Hepatocyte (in vitro differentiated cells): ENCODE measurements at regions not wholly inside any gene's neighbourhood (a gene's known extent, or its start where the extent isn't known, plus 50 kb on each side); places are given as distances from the start of the nearest gene placed in this dataset.

Experiments
- CTCF ChIP-seq: fragments of 200-600 bp; sonication (generic); IDR thresholded peaks from 2 replicates; pipeline ENCODE4 v1.5.1; 2016; ENCODE audit warnings: antibody characterized with exemption, mild to moderate bottlenecking; ENCODE audit not compliant: poor library complexity
- EZH2 ChIP-seq: fragments of 200-600 bp; sonication (generic); IDR thresholded peaks from 2 replicates; pipeline ENCODE4 v1.6.1; 2016; ENCODE audit warnings: antibody characterized with exemption, mild to moderate bottlenecking, borderline replicate concordance

GRCh38 chr5:3210531-3210930 lies 385.1 kb upstream of the IRX1 start:
- no peak for TF ChIP-seq EZH2
- TF ChIP-seq CTCF: no peak
